K562 (cell line): ENCODE measurements at regions not wholly inside any gene's neighbourhood (a gene's known extent, or its start where the extent isn't known, plus 50 kb on each side); places are given as distances from the start of the nearest gene placed in this dataset.

ENCODE experiments used
- ATAC-seq: fragments of 200-7000 bp; cut with Tn5 transposase; 3 replicates; pipeline ENCODE4 v1.9.1; 2020; ENCODE audit warnings: moderate library complexity
- BruUV-seq: library from RNA; stranded (reverse); fragments of 400-500 nt; replicated peaks from 2 replicates; lab custom pipeline; 2021; lab: Mats Ljungman, UMichigan
- CTCF ChIA-PET: fragments of 300-600 bp; formaldehyde crosslinking; extraction: SDS; loops from one replicate; lab custom pipeline; 2021; ENCODE audit warnings: low intra/inter-chr PET ratio; lab: Yijun Ruan, JAX
- POLR2A ChIA-PET: fragments of 300-600, 350-650 bp; sonication (Branson Sonifier 250); formaldehyde crosslinking; extraction: SDS; loops from one replicate; lab custom pipeline; 2021; ENCODE audit warnings: antibody characterized with exemption, inconsistent platforms; lab: Yijun Ruan, JAX
- DNase-seq, 4 experiments: peaks; one replicate each; pipeline versions ENCODE4 v3.0.0 to v3.0.0-alpha.2; 2011 to 2018; ENCODE audit warnings: low spot score in 3 of 4, mixed read lengths in 3 of 4; ENCODE audit errors: extremely low read depth in 1 of 4
- FAIRE-seq: peaks from 2 replicates; lab custom pipeline; 2011; peaks lifted over from hg19 to GRCh38; lab: Jason Lieb, UNC
- H2AFZ ChIP-seq: 2 replicates; pipeline ENCODE4 v1.6.0; 2011; ENCODE audit warnings: low read depth, low read length, control low read depth, inconsistent platforms
- H3K27ac ChIP-seq: fragments of 200-600 bp; 3 replicates; pipeline ENCODE4 v1.8.0; 2011; ENCODE audit warnings: low read depth, mild to moderate bottlenecking, control low read depth, inconsistent platforms, low read length, moderate library complexity, mixed read lengths; ENCODE audit errors: extremely low read depth
- H3K27me3 ChIP-seq, 2 experiments: fragments of 300-600 bp in 1 of 2; 2 replicates in 1 of 2; 3 replicates in 1 of 2; pipeline versions ENCODE4 v1.6.0 to v1.8.0; 2011; ENCODE audit warnings: inconsistent platforms in 2 of 2, low read length in 2 of 2, mild to moderate bottlenecking in 1 of 2, mixed read lengths in 1 of 2, moderate library complexity in 1 of 2; ENCODE audit not compliant: control insufficient read depth in 2 of 2, insufficient read depth in 2 of 2
- H3K36me3 ChIP-seq: fragments of 300-600 bp; 3 replicates; pipeline ENCODE4 v1.8.0; 2011; ENCODE audit warnings: mild to moderate bottlenecking, low read length, inconsistent platforms; ENCODE audit not compliant: control insufficient read depth, insufficient read depth
- H3K4me1 ChIP-seq, 2 experiments: fragments of 200-600 bp in 1 of 2; replicated peaks in 1 of 2; 2 replicates in 1 of 2; 3 replicates in 1 of 2; pipeline versions ENCODE4 v1.5.1 to v1.8.0; 2011; ENCODE audit warnings: inconsistent platforms in 2 of 2, low read length in 2 of 2, mild to moderate bottlenecking in 1 of 2, mixed read lengths in 1 of 2, moderate library complexity in 1 of 2; ENCODE audit not compliant: control insufficient read depth in 2 of 2, insufficient read depth in 2 of 2
- H3K4me2 ChIP-seq: 2 replicates; pipeline ENCODE4 v1.6.1; 2011; ENCODE audit warnings: low read length, control low read depth, inconsistent platforms, mixed read lengths; ENCODE audit not compliant: insufficient read depth
- H3K4me3 ChIP-seq: fragments of 200-600 bp; sonication (generic), shearing (Covaris generic); 2 replicates; pipeline ENCODE4 v1.5.1; 2016; ENCODE audit warnings: control low read depth, inconsistent platforms
- H3K79me2 ChIP-seq: fragments of 200-600 bp; 3 replicates; pipeline ENCODE4 v1.8.0; 2011; ENCODE audit warnings: low read length, inconsistent platforms; ENCODE audit not compliant: control insufficient read depth, insufficient read depth
- H3K9ac ChIP-seq, 2 experiments: 2 replicates each; pipeline versions ENCODE4 v1.6.0 to v1.6.1; 2011; ENCODE audit warnings: low read depth in 2 of 2, low read length in 2 of 2, control low read depth in 1 of 2, inconsistent platforms in 1 of 2, mild to moderate bottlenecking in 1 of 2, mixed read lengths in 1 of 2; ENCODE audit not compliant: insufficient read depth in 1 of 2
- H3K9me1 ChIP-seq: one replicate; pipeline ENCODE4 v1.6.0; 2011; ENCODE audit warnings: inconsistent platforms, mild to moderate bottlenecking, low read length, moderate library complexity; ENCODE audit not compliant: control insufficient read depth, insufficient read depth
- H3K9me3 ChIP-seq: replicated peaks from 2 replicates; pipeline ENCODE4 v1.5.1; 2011; ENCODE audit warnings: low read depth, low read length, inconsistent platforms; ENCODE audit not compliant: control insufficient read depth, insufficient read depth
- H4K20me1 ChIP-seq: replicated peaks from 2 replicates; pipeline ENCODE4 v1.6.1; 2011; ENCODE audit warnings: low read length, inconsistent platforms, mixed read lengths; ENCODE audit not compliant: control insufficient read depth, insufficient read depth
- ELF1 ChIP-seq: fragments of 200-800 bp; sonication (Bioruptor generic); IDR thresholded peaks from 2 replicates; pipeline ENCODE4 v1.6.1; 2016; ENCODE audit warnings: missing genetic modification characterization, missing compliant biosample characterization
- ETV6 ChIP-seq, 3 experiments: fragments of 150-350 bp in 1 of 3; sonication (generic) in 1 of 3; formaldehyde crosslinking in 1 of 3; IDR thresholded peaks; 2 replicates each; pipeline versions ENCODE4 v1.6.1 to v1.8.0; 2014 to 2022; ENCODE audit warnings: borderline replicate concordance in 2 of 3, low read depth in 2 of 3, antibody characterized with exemption in 1 of 3, low read length in 1 of 3, mild to moderate bottlenecking in 1 of 3, missing genetic modification reagents in 1 of 3
- KLF16 ChIP-seq: IDR thresholded peaks from 2 replicates; pipeline ENCODE4 v1.6.1; 2016; ENCODE audit warnings: antibody characterized with exemption
- RAD21 ChIP-seq, 2 experiments: fragments of 250-450 bp in 1 of 2; fragments of 450-650 bp in 1 of 2; sonication (Bioruptor Pico) in 1 of 2; formaldehyde crosslinking in 1 of 2; IDR thresholded peaks in 1 of 2; conservative IDR thresholded peaks in 1 of 2; 2 replicates each; pipeline versions ENCODE4 v1.4.0 to v1.8.0; 2020 to 2022; ENCODE audit warnings: mild to moderate bottlenecking in 2 of 2, moderate library complexity in 1 of 2
- RBM14 ChIP-seq: fragments of 200-400 bp; formaldehyde crosslinking; IDR thresholded peaks from 2 replicates; pipeline ENCODE4 v1.6.1; 2018; ENCODE audit warnings: low read depth, mild to moderate bottlenecking, low read length, moderate library complexity, borderline replicate concordance; ENCODE audit not compliant: insufficient read depth
- SIN3B ChIP-seq: fragments of 450-650 bp; IDR thresholded peaks from 2 replicates; pipeline ENCODE4 v1.6.1; 2017; ENCODE audit warnings: low read depth, mild to moderate bottlenecking, moderate library complexity
- SLC30A9 ChIP-seq: fragments of 250-450 bp; sonication (Bioruptor Pico); IDR thresholded peaks from 2 replicates; pipeline ENCODE4 v1.8.0; 2022; ENCODE audit warnings: mild to moderate bottlenecking, moderate library complexity
- ZNF655 ChIP-seq: fragments of 250-450 bp; sonication (Bioruptor Pico); IDR thresholded peaks from 2 replicates; pipeline ENCODE4 v1.5.0; 2021
- WGBS: fragments of 100-300 bp; shearing (Covaris generic); methylation state at CpG from one replicate; pipeline ENCODE4 v1.1.6; 2016; ENCODE audit warnings: low coverage, mixed read lengths; ENCODE audit not compliant: insufficient coverage; ENCODE audit errors: missing lambda C conversion rate; 5-methylcytosine and 5-hydroxymethylcytosine counted together
- in situ Hi-C: fragments of 300-500 bp; cut with MboI; formaldehyde crosslinking; loops from 4 replicates; pipeline ENCODE4 v1.15.0; 2018; ENCODE audit warnings: inconsistent platforms, mixed read lengths
- intact Hi-C: fragments of 100-400 bp; cut with micrococcal nuclease; formaldehyde crosslinking; loops from 2 replicates; pipeline ENCODE4 v1.14.2; 2022
- TF ChIP-seq, protein P1 (sequence below), 3 experiments: IDR thresholded peaks in 2 of 3; conservative IDR thresholded peaks in 1 of 3; 2 replicates each; pipeline ENCODE4 v1.5.1; 2011 to 2012; ENCODE audit warnings: low read length in 3 of 3, mild to moderate bottlenecking in 3 of 3, control low read depth in 2 of 3, improper control_type of control experiment in 1 of 3, inconsistent platforms in 1 of 3, low read depth in 1 of 3, mixed read lengths in 1 of 3, moderate library complexity in 1 of 3; ENCODE audit not compliant: insufficient read depth in 2 of 3
- TF ChIP-seq, protein P2 (sequence below): fragments of 450-650 bp; formaldehyde crosslinking; IDR thresholded peaks from 2 replicates; pipeline ENCODE4 v1.4.0; 2020; ENCODE audit warnings: mild to moderate bottlenecking, moderate library complexity
- TF ChIP-seq, protein P3 (sequence below): IDR thresholded peaks from 2 replicates; pipeline ENCODE4 v1.6.1; 2011; ENCODE audit warnings: borderline replicate concordance, low read depth, mild to moderate bottlenecking, moderate library complexity, low read length; ENCODE audit not compliant: insufficient read depth, poor library complexity, severe bottlenecking

GRCh38 chr3:56855856-56856512 lies 54.2 kb upstream of the ARHGEF3 start:
- Histone ChIP-seq H3K27ac (no peak overlapping the region), H4K20me1 (no peaks in the 10 kb centered on the region), H3K9ac (no peak overlapping the region), H3K9me3 (no peaks in the 10 kb centered on the region), H3K9me1 (no peaks in the 10 kb centered on the region), H3K36me3 (no peaks in the 10 kb centered on the region), H3K4me3 (no peak overlapping the region), H3K79me2 (no peaks in the 10 kb centered on the region), H3K4me1 (no peaks in the 10 kb centered on the region), H3K27me3 (no peaks in the 10 kb centered on the region; a peak in 1 of 5 replicates), H3K4me2 (no peak overlapping the region; the same call in 1 of the 2 replicates), H2AFZ (no peak overlapping the region)
- DNase-seq (peak in 3 of 4 experiments; percentile 6 to 32 (median 10)), FAIRE-seq (no peak), ATAC-seq (peak; percentile 79)
- POLR2A ChIA-PET = no interaction called here
- in situ Hi-C loops (no loop called here), intact Hi-C loops (loop anchor here (5.0 kb wide), 1 partner anchor 131 kb away; no protein-coding TSS in a partner anchor)
- 11% methylated on average over 7 of the region's 9 CpGs for WGBS
- TF ChIP-seq ELF1 (tag) (peak; percentile 20; the same call in 1 of the 2 replicates), SIN3B (no peak), SLC30A9 (CRISPR knock-in tag) (no peak), KLF16 (0 out of 2 replicates have a peak, but pooled peaks have one; percentile 17), ZNF655 (CRISPR knock-in tag) (no peak), RBM14 (no peak), ETV6 (IDR thresholded peaks at IDR 0.05; ENCODE audit: borderline replicate concordance in 1 of 2, low read depth in 2 of 2, low read length in 1 of 2) (no peak), ETV6 (CRISPR knock-in tag; IDR thresholded peaks at IDR 0.05; ENCODE audit: borderline replicate concordance) (no peak), RAD21 (CRISPR knock-in tag; conservative IDR thresholded peaks at IDR 0.05 in 1 of 2, IDR thresholded peaks at IDR 0.05 in 1 of 2) (peak; percentile 29 to 58)
- TF ChIP-seq, protein P1, sequence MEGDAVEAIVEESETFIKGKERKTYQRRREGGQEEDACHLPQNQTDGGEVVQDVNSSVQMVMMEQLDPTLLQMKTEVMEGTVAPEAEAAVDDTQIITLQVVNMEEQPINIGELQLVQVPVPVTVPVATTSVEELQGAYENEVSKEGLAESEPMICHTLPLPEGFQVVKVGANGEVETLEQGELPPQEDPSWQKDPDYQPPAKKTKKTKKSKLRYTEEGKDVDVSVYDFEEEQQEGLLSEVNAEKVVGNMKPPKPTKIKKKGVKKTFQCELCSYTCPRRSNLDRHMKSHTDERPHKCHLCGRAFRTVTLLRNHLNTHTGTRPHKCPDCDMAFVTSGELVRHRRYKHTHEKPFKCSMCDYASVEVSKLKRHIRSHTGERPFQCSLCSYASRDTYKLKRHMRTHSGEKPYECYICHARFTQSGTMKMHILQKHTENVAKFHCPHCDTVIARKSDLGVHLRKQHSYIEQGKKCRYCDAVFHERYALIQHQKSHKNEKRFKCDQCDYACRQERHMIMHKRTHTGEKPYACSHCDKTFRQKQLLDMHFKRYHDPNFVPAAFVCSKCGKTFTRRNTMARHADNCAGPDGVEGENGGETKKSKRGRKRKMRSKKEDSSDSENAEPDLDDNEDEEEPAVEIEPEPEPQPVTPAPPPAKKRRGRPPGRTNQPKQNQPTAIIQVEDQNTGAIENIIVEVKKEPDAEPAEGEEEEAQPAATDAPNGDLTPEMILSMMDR (IDR thresholded peaks at IDR 0.05 in 2 of 3, conservative IDR thresholded peaks at IDR 0.05 in 1 of 3; ENCODE audit: insufficient read depth in 2 of 3, low read depth in 1 of 3, low read length in 3 of 3) = peak; percentile 52 to 65 (median 57)
- TF ChIP-seq, protein P2, sequence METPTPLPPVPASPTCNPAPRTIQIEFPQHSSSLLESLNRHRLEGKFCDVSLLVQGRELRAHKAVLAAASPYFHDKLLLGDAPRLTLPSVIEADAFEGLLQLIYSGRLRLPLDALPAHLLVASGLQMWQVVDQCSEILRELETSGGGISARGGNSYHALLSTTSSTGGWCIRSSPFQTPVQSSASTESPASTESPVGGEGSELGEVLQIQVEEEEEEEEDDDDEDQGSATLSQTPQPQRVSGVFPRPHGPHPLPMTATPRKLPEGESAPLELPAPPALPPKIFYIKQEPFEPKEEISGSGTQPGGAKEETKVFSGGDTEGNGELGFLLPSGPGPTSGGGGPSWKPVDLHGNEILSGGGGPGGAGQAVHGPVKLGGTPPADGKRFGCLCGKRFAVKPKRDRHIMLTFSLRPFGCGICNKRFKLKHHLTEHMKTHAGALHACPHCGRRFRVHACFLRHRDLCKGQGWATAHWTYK = no peak
- TF ChIP-seq, protein P3, sequence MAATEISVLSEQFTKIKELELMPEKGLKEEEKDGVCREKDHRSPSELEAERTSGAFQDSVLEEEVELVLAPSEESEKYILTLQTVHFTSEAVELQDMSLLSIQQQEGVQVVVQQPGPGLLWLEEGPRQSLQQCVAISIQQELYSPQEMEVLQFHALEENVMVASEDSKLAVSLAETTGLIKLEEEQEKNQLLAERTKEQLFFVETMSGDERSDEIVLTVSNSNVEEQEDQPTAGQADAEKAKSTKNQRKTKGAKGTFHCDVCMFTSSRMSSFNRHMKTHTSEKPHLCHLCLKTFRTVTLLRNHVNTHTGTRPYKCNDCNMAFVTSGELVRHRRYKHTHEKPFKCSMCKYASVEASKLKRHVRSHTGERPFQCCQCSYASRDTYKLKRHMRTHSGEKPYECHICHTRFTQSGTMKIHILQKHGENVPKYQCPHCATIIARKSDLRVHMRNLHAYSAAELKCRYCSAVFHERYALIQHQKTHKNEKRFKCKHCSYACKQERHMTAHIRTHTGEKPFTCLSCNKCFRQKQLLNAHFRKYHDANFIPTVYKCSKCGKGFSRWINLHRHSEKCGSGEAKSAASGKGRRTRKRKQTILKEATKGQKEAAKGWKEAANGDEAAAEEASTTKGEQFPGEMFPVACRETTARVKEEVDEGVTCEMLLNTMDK = peak; percentile 73
- CTCF ChIA-PET = interaction anchor here (0.7 to 1.0 kb wide), 2 partner anchors 130 to 133 kb away, joined by 3 to 4 read pairs; no protein-coding TSS in a partner anchor
- no TSS peak for BruUV-seq
